OCI-LY7 (cell line): ENCODE measurements at regions not wholly inside any gene's neighbourhood (a gene's known extent, or its start where the extent isn't known, plus 50 kb on each side); places are given as distances from the start of the nearest gene placed in this dataset.

Experiments
- BruUV-seq: library from RNA; stranded (reverse); fragments of 400-500 nt; replicated peaks from 2 replicates; lab custom pipeline; 2021; lab: Mats Ljungman, UMichigan
- CTCF ChIA-PET: fragments of 300-600 bp; sonication (Branson Sonifier 250); formaldehyde crosslinking; loops from one replicate; lab custom pipeline; 2022; ENCODE audit warnings: antibody characterized with exemption; ENCODE audit not compliant: unreplicated experiment; lab: Charles Lee
- POLR2A ChIA-PET: fragments of 300-600 bp; sonication (Branson Sonifier 250); formaldehyde crosslinking; loops from one replicate; lab custom pipeline; 2022; ENCODE audit warnings: antibody characterized with exemption; lab: Charles Lee
- DNase-seq: peaks from one replicate; pipeline ENCODE4 v3.0.0-alpha.2; 2015; ENCODE audit warnings: low spot score
- H2AFZ ChIP-seq: fragments of 200-600 bp; sonication (generic), shearing (Covaris generic); 2 replicates; pipeline ENCODE4 v1.6.1; 2014; ENCODE audit warnings: mild to moderate bottlenecking, antibody characterized with exemption, low read length, moderate library complexity
- H3K27ac ChIP-seq: fragments of 200-600 bp; sonication (generic); 2 replicates; pipeline ENCODE4 v1.5.1; 2014; ENCODE audit warnings: mixed run types, low read depth, mild to moderate bottlenecking, moderate library complexity, low read length, inconsistent platforms; ENCODE audit not compliant: poor library complexity, severe bottlenecking
- H3K36me3 ChIP-seq: fragments of 200-600 bp; sonication (generic); 2 replicates; pipeline ENCODE4 v1.6.1; 2014; ENCODE audit warnings: mild to moderate bottlenecking, antibody characterized with exemption, low read length, moderate library complexity, mixed read lengths; ENCODE audit not compliant: insufficient read depth
- H3K4me1 ChIP-seq: fragments of 200-600 bp; sonication (generic); 2 replicates; pipeline ENCODE4 v1.5.1; 2014; ENCODE audit warnings: mild to moderate bottlenecking, low read length; ENCODE audit not compliant: insufficient read depth, poor library complexity, severe bottlenecking
- H3K4me2 ChIP-seq: fragments of 200-600 bp; sonication (generic); 2 replicates; pipeline ENCODE4 v1.6.1; 2014; ENCODE audit warnings: mild to moderate bottlenecking, low read length
- H3K4me3 ChIP-seq: fragments of 200-600 bp; sonication (generic); 2 replicates; pipeline ENCODE4 v1.5.1; 2014; ENCODE audit warnings: mild to moderate bottlenecking, low read depth, low read length; ENCODE audit not compliant: poor library complexity, severe bottlenecking
- H3K79me2 ChIP-seq: fragments of 200-600 bp; sonication (generic); 2 replicates; pipeline ENCODE4 v1.6.1; 2016; ENCODE audit warnings: low read depth, mild to moderate bottlenecking, low read length, moderate library complexity, mixed read lengths; ENCODE audit not compliant: insufficient read depth
- H3K9me2 ChIP-seq: fragments of 200-600 bp; sonication (generic); 2 replicates; pipeline ENCODE4 v1.6.1; 2016; ENCODE audit warnings: mild to moderate bottlenecking, low read length, mixed read lengths; ENCODE audit not compliant: insufficient read depth
- H3K9me3 ChIP-seq: fragments of 200-600 bp; sonication (generic); 2 replicates; pipeline ENCODE4 v1.6.1; 2014; ENCODE audit warnings: mild to moderate bottlenecking, mixed run types, low read length, mixed read lengths
- H4K20me1 ChIP-seq: fragments of 200-600 bp; sonication (generic); 2 replicates; pipeline ENCODE4 v1.6.1; 2014; ENCODE audit warnings: mild to moderate bottlenecking, antibody characterized with exemption, low read length, moderate library complexity, mixed read lengths; ENCODE audit not compliant: insufficient read depth
- EZH2phosphoT487 ChIP-seq: fragments of 200-600 bp; sonication (generic); IDR thresholded peaks from 2 replicates; pipeline ENCODE4 v1.6.1; 2018; ENCODE audit warnings: low read depth, borderline replicate concordance, mild to moderate bottlenecking, mixed run types, antibody characterized with exemption, low read length, moderate library complexity, mixed read lengths
- intact Hi-C: fragments of 100-400 bp; cut with micrococcal nuclease; formaldehyde crosslinking; loops from one replicate; pipeline ENCODE4 v1.10.0; 2022; ENCODE audit not compliant: unreplicated experiment
- TF ChIP-seq, protein P1 (sequence below): fragments of 200-600 bp; sonication (generic); conservative IDR thresholded peaks from 2 replicates; pipeline ENCODE4 v1.5.1; 2014; ENCODE audit warnings: mild to moderate bottlenecking, antibody characterized with exemption, low read length, moderate library complexity, mixed read lengths

DNA sequence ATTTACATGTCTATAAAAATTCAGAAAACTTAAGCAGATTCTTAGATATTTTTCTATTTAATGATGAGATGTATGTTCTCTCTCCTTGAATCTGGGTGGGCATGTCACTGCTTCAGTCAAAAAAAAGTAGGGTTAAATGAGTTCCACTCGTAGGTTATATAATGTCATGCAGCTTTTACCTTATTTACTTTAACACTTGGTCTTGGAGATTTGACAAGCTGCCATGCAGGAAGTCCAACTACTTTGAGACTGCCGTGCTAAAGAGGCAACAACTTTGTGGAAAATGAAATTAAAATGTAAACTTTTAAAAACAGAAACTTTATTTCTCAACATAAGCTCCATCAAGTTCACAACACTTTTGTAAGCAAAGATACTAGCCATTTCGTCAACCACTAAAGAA, 1336.0 kb upstream of the CDH8 start:
- ChIA-PET POLR2A (no interaction called here), CTCF (no interaction called here)
- Histone ChIP-seq H3K4me2 (no peak overlapping the region), H3K36me3 (no peaks in the 10 kb centered on the region), H3K4me3 (no peak overlapping the region), H3K4me1 (no peaks in the 10 kb centered on the region), H2AFZ (no peak overlapping the region), H4K20me1 (no peaks in the 10 kb centered on the region), H3K9me2 (no peaks in the 10 kb centered on the region), H3K79me2 (no peaks in the 10 kb centered on the region), H3K9me3 (no peaks in the 10 kb centered on the region), H3K27ac (no peak overlapping the region)
- TF ChIP-seq, protein P1, sequence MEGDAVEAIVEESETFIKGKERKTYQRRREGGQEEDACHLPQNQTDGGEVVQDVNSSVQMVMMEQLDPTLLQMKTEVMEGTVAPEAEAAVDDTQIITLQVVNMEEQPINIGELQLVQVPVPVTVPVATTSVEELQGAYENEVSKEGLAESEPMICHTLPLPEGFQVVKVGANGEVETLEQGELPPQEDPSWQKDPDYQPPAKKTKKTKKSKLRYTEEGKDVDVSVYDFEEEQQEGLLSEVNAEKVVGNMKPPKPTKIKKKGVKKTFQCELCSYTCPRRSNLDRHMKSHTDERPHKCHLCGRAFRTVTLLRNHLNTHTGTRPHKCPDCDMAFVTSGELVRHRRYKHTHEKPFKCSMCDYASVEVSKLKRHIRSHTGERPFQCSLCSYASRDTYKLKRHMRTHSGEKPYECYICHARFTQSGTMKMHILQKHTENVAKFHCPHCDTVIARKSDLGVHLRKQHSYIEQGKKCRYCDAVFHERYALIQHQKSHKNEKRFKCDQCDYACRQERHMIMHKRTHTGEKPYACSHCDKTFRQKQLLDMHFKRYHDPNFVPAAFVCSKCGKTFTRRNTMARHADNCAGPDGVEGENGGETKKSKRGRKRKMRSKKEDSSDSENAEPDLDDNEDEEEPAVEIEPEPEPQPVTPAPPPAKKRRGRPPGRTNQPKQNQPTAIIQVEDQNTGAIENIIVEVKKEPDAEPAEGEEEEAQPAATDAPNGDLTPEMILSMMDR = no peak
- TF ChIP-seq EZH2phosphoT487 = no peak
- BruUV-seq = no TSS peak
- intact Hi-C loops = no loop called here
- DNase-seq = no peak

DNA sequence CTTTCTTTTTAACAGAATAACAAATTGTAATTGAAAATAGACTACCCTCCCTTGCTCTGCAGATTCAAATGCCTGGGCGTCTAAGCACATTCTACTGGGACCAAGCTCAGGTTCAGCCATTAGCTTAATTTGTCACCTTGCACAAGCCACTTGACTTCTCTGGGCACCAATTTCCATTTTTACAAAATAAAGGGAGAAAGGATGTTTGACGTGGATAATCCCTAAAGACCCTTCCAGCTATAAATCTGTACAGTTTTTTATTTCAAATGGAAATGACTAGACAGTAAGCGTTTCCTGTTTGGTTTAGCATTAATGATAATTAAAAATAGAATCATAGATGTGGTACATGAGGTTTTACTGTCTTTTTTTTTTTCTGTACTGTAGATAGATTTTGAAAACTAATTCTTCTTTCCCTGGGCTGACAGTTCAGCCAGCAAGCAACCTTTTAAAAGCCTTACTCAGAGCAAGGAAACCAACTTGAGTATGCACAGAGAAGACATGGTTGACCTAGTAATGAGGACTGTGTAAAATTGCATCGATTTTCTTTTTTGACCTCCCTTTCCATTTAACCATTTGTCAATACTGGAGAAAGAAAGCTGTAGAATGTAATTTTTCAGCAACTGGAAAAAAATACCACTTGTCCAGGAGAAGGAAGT, 1329.5 kb upstream of the CDH8 start:
- H3K4me1 ChIP-seq = no peaks in the 10 kb centered on the region
- DNase-seq = no peak
- ChIA-PET POLR2A (interaction anchor here (0.7 kb wide), 1 partner anchor 16 kb away, joined by 4 read pairs; no protein-coding TSS in a partner anchor), CTCF (no interaction called here)
- no peaks in the 10 kb centered on the region for H4K20me1 ChIP-seq
- H2AFZ ChIP-seq = no peak overlapping the region
- no peak overlapping the region for H3K27ac ChIP-seq
- H3K36me3 ChIP-seq = no peaks in the 10 kb centered on the region
- H3K4me2 ChIP-seq = no peak overlapping the region
- no peaks in the 10 kb centered on the region for H3K9me2 ChIP-seq
- H3K4me3 ChIP-seq = no peak overlapping the region
- intact Hi-C loops = no loop called here
- TF ChIP-seq EZH2phosphoT487 = no peak
- TF ChIP-seq, protein P1 = no peak
- H3K9me3 ChIP-seq = no peaks in the 10 kb centered on the region
- H3K79me2 ChIP-seq = no peaks in the 10 kb centered on the region
- no TSS peak for BruUV-seq

DNA sequence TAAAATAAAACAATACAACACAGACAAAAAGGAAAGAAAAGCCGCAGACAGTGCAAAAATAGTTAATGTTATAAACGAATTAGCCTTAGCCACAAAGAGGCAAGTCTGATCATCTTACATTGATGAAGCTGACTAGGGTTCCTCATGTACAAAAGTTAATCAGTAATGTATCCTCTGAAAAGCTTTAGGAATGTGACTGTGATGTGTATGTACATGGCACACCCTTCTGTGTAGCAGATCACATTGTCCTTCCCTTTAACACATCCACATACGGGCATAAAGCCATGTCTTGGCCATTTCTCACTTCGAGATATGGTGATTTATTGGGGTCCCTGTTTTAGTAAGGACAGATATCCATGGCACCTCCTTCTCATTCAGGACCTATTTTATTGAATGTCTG, 1327.5 kb upstream of the CDH8 start:
- Histone ChIP-seq H3K4me3 (no peak overlapping the region), H3K27ac (no peak overlapping the region), H2AFZ (no peak overlapping the region), H3K79me2 (no peaks in the 10 kb centered on the region), H4K20me1 (no peaks in the 10 kb centered on the region), H3K9me3 (no peaks in the 10 kb centered on the region), H3K4me2 (no peak overlapping the region), H3K4me1 (no peaks in the 10 kb centered on the region), H3K9me2 (no peaks in the 10 kb centered on the region), H3K36me3 (no peaks in the 10 kb centered on the region)
- no peak for DNase-seq
- TF ChIP-seq, protein P1 = no peak
- TF ChIP-seq EZH2phosphoT487 = no peak
- CTCF ChIA-PET = no interaction called here
- intact Hi-C loops = loop anchor here (5.0 kb wide), 1 partner anchor 689 kb away; no protein-coding TSS in a partner anchor
- POLR2A ChIA-PET = interaction anchor here (0.6 kb wide), 1 partner anchor 977 kb away, joined by 3 read pairs; no protein-coding TSS in a partner anchor
- no TSS peak for BruUV-seq
